ENCODE measurements at regions not wholly inside any gene's neighbourhood (a gene's known extent, or its start where the extent isn't known, plus 50 kb on each side); places are given as distances from the start of the nearest gene placed in this dataset.

GRCh38 chr10:78532480-78533042 lies 498.9 kb downstream of the RPS24 start:
- Histone ChIP-seq H3K9me3 (no peaks in the 10 kb centered on the region), H3K4me3 (replicated peaks in 1 of 3) (no peak overlapping the region), H3K36me3 (no peaks in the 10 kb centered on the region), H3K4me1 (no peaks in the 10 kb centered on the region), H3K27me3 (no peaks in the 10 kb centered on the region), H3K27ac (no peak overlapping the region)
- TF ChIP-seq CTCF (IDR thresholded peaks at IDR 0.05): no peak
- TF ChIP-seq POLR2A (IDR thresholded peaks at IDR 0.05): no peak
- peak in 1 of 2 donors; percentile 30 for DNase-seq
- WGBS, 2 donors: 73 to 78% methylated on average over 3 of the region's 3 CpGs
- intact Hi-C loops (cut with DNase I): no loop called here

- DNase-seq: no peak
- no peaks in the 10 kb centered on the region for H3K4me1 ChIP-seq
- H3K36me3 ChIP-seq: no peaks in the 10 kb centered on the region
- H3K27ac ChIP-seq: no peak overlapping the region
- intact Hi-C loops (cut with DNase I): no loop called here
- no peaks in the 10 kb centered on the region for H3K9me3 ChIP-seq
- WGBS, 2 donors: 66 to 76% methylated on average over 5 of the region's 5 CpGs
- no peak overlapping the region for H3K4me3 ChIP-seq (replicated peaks in 1 of 3)
- no peak for TF ChIP-seq POLR2A (IDR thresholded peaks at IDR 0.05)
- no peak for TF ChIP-seq CTCF (IDR thresholded peaks at IDR 0.05)
- H3K27me3 ChIP-seq: no peaks in the 10 kb centered on the region
Measured at GRCh38 chr10:78533098-78533497, 499.4 kb downstream of the RPS24 start.

GRCh38 chr10:78533776-78534175 lies 500.1 kb downstream of the RPS24 start:
- intact Hi-C loops (cut with DNase I): no loop called here
- 85 to 97% methylated on average over 5 of the region's 5 CpGs for WGBS, 2 donors
- no peak overlapping the region for H3K27ac ChIP-seq
- no peaks in the 10 kb centered on the region for H3K9me3 ChIP-seq
- H3K4me1 ChIP-seq: no peaks in the 10 kb centered on the region
- H3K27me3 ChIP-seq: no peaks in the 10 kb centered on the region
- DNase-seq: no peak
- no peak overlapping the region for H3K4me3 ChIP-seq (replicated peaks in 1 of 3)
- TF ChIP-seq POLR2A (IDR thresholded peaks at IDR 0.05) (no peak), CTCF (IDR thresholded peaks at IDR 0.05) (no peak)
- no peaks in the 10 kb centered on the region for H3K36me3 ChIP-seq

GRCh38 chr10:78535716-78536218 lies 502.1 kb downstream of the RPS24 start:
- Histone ChIP-seq H3K4me3 (replicated peaks in 1 of 3) (no peak overlapping the region), H3K36me3 (no peaks in the 10 kb centered on the region), H3K27me3 (no peaks in the 10 kb centered on the region), H3K9me3 (no peaks in the 10 kb centered on the region), H3K4me1 (no peaks in the 10 kb centered on the region), H3K27ac (no peak overlapping the region)
- intact Hi-C loops (cut with DNase I): no loop called here
- no peak for TF ChIP-seq CTCF (IDR thresholded peaks at IDR 0.05)
- TF ChIP-seq POLR2A (IDR thresholded peaks at IDR 0.05): no peak
- WGBS, 2 donors: 94 to 98% methylated on average over 4 of the region's 4 CpGs
- no peak for DNase-seq

- intact Hi-C loops (cut with DNase I): no loop called here
- WGBS, 2 donors: 91 to 92% methylated on average over 5 of the region's 5 CpGs
- TF ChIP-seq POLR2A (IDR thresholded peaks at IDR 0.05): no peak
- TF ChIP-seq CTCF (IDR thresholded peaks at IDR 0.05): no peak
Measured at GRCh38 chr10:78537018-78537417, 503.4 kb downstream of the RPS24 start.

More at GRCh38 chr10:78537018-78537417, 503.4 kb downstream of the RPS24 start:
- H3K27ac ChIP-seq: no peak overlapping the region
- no peak overlapping the region for H3K4me3 ChIP-seq (replicated peaks in 1 of 3)
- H3K9me3 ChIP-seq: no peaks in the 10 kb centered on the region
- H3K36me3 ChIP-seq: no peaks in the 10 kb centered on the region
- DNase-seq: no peak
- H3K4me1 ChIP-seq: peaks cover 0 to 6% of the 10 kb centered on the region in 2 donors
- no peaks in the 10 kb centered on the region for H3K27me3 ChIP-seq

All from thyroid gland (tissue), 4 donors.